AG08396 (cell line): ENCODE measurements at regions not wholly inside any gene's neighbourhood (a gene's known extent, or its start where the extent isn't known, plus 50 kb on each side); places are given as distances from the start of the nearest gene placed in this dataset.
"Not testable (repeated sequence)": the region's sequence is repeated elsewhere in the genome, so short reads cannot be mapped to it uniquely, and the experiment has no call there.

ENCODE experiments used
- DNase-seq: peaks from one replicate; pipeline ENCODE4 v3.0.0; 2012; ENCODE audit warnings: low spot score, mixed read lengths

DNA sequence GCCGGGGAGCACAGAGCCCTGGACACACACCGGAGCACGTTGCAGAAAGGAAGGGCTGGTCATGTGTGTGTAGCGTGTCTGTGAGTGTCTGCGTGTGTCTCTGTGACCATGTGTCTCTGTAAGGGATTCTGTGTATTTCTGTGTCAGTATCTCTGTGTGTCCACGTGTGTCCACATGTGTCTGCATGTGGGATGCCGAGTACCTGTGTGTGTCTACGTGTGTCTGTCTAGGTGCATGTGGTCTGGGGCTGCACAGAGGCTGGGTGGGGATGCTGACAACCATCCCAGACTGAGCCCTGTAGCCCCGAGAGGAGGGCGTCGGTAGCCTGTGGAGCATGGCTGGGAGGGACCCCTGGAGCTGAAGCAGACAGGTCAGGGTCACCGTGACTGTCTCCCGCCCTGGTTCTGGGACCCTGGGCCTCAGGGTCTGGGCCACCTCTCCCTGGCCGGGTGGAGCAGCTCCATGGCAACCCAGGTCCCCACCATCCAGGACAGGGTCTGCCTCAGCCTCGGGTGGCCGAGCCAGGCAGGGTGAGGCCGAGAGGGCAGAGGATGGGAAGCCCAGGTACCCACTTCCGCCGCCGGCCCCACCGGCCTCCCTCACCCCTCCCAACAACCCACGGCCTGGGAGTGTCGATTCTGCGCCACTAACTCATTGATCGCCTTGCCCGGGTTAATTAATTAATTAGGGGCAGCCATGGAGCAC is 122.7 kb downstream of the FAM53A start:
- no peak for DNase-seq

DNA sequence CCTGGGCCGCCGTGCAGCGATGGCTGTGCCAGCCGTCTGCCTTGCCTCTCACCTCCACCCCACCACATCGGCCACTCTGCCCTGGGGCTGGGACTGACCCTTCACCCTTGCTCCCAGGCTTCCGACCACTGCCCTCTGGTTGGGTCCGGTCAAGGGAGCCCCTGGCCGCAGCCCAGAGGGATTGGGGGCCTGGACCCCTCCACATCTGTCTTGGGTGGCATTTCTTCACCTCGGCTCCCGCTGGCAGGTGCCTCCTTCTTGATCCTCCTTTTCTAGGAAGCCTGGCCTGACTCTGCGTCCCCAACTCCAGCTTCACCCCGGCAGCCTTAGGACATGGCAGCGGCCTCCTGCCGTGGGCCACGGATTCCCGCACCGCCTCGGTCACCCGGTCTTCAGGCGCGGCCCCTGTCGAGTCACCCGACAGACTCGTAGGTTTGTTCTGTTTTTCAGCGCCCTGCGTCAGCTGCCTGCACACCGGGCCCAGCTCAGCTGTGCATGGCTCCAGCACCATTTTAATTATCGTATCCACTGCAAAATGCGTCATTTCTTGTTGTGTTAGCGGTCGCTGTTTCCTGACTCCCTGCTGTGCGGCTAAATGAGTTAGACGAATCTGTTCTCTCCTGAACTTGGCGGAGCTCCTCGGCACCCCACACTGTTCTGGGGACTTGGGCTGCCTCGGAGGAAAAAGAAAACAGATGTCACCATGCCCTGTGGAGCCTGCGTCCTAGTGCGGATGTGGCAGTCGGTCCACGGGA is 124.0 kb downstream of the FAM53A start:
- DNase-seq: no peak

DNA sequence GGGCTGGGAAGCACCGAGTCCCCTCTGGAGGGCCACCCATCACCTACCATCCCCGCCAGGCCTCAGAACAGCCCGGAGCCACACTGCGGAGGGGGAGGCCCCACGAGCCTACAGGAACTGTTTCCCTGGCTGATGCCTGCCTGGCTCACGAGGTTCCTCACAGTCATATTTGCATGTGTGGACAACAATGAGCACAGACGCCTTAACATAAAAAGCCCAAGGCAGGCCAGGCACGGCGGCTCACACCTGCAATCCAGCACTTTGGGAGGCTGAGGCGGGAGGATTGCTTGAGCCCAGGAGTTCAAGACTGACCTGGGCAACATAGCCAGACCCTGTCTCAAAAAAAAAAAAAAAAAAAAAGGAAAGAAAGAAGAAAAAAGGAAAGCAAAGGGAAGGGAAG is 125.9 kb downstream of the FAM53A start:
- no peak for DNase-seq

DNA sequence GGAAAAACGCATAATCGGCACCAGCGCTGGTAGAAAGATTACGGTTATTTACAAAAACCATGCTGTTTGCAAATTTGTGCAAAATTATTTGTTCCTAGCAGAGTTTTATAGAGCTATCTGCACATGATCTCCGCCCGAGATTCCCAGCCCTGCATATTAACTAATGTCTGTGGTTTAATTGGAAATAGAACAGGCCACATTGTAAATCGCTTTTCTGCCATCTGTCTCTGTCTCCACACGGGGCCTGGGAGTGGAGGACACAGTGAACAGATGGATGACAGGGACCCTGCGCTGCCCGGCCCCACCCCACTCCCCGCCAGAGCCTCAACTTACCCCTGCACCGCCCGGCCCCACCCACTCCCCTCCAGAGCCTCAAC is 126.9 kb downstream of the FAM53A start:
- DNase-seq: no peak

DNA sequence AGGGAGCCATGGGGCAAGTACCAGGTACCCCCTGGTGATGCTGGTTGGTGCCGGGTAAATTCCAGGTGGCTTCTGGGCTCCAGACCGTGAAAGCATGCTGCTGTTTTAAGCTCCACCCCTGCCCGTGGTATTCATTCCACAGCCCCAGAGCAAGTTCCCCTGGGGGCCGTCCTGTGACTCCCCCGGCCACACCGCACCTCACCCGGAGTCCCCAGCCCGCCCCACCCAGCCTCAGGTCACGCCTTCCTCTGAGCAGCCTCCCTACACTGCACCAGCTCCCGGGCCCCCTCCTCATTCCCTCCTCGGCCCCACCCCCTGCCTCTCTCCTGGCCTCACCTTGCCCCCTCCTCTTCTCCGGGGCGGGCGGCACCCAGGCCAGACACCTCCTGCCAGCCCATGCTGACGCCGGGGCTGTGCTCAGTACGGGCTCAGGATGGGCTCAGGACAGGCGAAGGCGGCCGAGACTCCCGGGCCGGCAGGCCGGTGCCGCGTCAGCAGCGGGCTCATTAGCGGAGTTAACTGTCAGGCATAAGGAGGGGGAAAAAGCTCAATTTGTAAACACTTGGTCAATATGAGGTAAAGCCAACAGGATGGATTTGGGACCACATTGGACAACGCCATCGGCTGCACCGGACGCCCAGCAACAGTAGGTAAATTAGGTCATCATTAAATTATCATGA is 127.4 kb downstream of the FAM53A start:
- DNase-seq: no peak

DNA sequence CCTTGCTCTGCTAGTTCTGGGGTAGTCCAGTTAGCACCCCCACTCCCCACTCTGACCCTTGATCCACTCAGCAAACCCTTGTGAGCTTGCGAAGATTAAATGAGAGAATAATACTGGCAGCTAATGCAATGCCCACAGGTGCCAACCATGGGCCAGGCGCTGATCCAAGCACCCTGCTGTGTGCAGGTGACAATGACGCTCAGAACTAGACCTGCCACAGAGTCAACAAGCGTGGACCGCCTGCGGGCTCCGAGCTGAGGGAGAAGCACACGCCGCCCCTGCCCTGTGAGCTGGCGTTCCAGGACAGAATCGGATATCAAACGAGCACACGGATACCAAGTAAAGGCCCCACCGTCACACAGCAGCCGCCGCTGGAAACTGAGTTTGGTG is 129.2 kb downstream of the FAM53A start:
- no peak for DNase-seq

DNA sequence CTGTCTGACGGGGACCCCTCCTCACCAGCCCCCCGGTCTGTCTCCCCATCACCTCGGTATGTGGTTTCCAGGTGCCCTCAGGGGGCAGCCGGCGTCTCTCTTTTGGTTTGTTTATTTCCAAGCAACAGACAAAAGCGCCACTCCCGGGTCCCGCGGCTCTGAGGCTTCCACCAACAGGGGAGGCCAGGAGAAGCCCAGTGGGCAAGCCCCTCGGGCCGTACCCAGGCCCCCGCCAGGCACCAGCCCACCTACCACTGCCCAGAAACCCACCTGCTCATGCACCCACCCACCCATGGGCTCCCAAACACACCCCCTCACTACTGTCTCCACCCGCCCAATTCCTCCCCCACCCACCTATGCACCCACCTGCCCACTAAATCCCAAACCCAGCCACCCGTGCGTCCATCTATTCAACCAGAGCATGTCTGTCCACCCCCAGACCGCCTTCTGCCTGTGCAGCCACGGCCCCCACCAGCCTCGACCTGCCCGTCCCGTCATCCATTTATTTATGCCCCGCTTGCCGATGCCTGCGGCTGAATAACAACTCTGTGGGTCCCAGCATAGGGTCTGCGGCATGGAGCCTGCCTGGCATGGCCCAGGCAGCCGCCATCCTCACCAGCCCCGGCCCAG is 129.8 kb downstream of the FAM53A start:
- no peak for DNase-seq

DNA sequence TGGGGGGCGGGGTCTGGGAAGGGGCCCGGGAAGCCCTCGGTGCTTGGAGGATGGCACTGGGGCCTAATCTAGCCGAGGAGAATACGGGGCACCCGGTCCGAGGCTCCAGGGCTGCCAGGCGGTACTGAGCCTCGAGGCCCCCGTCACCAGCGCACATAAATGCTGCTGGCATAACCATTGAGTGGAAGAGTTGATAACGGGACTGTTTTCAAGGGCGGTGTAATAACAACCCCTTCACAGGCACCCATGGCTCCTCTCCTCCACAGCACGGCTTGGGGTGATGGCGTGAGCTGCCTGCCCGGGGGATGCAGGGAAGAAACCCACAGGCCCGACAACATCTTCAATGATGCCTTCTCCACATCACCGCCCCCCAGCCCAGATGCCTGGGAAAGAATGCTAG is 130.7 kb downstream of the FAM53A start:
- DNase-seq: no peak

DNA sequence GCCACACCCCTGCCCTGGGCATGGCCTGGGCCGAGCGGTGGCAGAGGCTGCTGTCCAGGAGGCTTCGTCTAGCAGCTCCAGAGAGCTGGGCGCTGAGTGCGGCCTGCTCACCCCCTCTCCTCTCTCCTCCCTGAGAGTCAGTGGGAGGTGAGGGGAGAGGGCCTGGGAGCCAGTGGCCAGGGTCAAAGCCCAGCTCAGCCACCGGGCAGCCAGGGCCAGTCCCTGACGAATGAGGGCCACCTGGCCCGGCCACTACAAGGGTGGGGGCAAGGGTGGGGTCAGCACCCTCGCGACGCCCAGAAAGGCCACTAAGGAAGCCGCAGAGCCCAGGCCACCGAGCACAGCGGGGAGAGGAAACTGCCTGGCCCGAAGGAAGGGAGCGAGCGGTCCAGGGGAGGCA is 131.7 kb downstream of the FAM53A start:
- DNase-seq: no peak

DNA sequence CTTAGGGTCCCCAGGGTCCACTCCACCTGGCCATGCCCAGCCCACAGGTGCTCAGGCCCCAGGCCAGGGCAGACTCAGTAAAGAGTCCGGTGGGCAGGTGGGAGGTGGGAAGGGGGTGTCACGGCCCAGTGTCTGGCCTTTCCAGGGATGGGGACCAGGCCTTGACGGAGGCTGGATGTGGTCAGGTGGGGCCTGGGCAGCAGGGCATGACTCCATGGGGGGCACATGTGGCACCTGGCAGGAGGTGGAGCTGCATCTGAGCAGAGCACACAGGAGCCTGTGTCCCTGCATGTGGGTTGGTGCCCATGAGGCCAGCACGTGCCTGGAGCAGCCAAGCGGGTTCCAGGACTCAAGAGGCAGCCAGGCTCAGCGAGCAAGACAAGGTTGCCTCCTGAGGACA is 132.9 kb downstream of the FAM53A start:
- DNase-seq: no peak

DNA sequence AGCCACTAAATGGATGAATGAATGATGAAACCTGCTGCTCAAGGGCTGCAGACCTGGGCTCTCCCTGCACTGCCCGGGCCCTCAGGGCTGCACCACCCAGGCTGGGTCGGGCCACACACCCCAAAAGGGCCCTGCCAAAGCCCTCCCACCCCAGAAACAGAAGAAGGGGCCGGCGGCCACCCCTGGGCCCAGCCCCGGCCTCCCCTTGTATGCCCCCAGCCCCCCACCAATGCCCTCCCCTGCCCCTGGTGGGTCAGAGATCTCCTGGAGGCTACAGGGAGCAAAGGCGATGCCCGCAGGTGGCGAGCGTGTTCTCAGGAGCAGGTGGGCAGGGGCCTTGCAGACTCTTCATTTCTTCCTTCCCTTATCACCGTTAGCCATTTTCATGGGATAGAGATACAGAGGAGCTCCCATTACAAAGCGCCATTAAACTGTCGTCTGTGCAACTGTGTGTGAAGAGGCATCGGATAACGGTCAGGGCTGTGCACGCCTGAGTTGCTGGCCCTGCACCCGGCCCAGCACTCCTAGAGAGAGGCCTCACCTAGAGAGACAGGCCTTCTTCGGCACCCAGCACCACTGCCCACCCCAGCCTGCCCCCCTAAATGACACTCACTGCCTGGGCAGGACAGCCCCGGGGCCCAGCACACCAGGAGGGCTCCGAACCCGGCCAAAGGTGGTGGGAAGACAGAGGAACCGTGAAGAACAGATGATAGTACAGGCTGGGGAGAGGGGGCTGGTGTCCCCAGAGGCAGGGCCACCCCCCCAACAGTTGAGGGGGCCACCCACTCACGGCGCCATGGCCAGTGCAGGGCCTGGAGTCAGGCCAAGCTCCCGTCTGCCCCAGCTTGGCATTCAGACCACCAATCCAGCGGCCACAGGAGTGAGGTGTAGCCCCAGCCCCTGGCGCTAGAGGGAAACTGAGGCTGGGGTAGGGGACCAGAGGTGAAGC is 133.7 kb downstream of the FAM53A start:
- no peak for DNase-seq

DNA sequence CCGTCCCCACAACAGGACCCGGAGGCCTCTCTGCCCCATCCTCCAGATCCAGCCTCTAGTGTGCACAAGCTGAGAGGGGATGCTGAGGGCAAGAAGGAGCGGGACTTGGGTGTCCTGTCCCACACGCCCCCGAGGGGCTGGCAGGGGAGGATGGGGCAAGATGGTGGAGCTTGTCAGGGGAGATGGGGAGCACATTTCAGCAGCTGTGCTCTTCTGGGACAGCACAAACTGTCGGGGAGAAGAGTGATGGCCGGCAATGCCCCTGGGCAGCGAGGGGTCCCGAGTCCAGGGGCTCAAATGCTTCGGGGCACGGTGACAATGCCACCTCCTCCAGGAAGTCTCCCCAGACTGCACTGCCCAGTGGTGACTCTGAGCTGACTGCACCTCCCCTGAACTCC is 134.5 kb downstream of the FAM53A start:
- no peak for DNase-seq

DNA sequence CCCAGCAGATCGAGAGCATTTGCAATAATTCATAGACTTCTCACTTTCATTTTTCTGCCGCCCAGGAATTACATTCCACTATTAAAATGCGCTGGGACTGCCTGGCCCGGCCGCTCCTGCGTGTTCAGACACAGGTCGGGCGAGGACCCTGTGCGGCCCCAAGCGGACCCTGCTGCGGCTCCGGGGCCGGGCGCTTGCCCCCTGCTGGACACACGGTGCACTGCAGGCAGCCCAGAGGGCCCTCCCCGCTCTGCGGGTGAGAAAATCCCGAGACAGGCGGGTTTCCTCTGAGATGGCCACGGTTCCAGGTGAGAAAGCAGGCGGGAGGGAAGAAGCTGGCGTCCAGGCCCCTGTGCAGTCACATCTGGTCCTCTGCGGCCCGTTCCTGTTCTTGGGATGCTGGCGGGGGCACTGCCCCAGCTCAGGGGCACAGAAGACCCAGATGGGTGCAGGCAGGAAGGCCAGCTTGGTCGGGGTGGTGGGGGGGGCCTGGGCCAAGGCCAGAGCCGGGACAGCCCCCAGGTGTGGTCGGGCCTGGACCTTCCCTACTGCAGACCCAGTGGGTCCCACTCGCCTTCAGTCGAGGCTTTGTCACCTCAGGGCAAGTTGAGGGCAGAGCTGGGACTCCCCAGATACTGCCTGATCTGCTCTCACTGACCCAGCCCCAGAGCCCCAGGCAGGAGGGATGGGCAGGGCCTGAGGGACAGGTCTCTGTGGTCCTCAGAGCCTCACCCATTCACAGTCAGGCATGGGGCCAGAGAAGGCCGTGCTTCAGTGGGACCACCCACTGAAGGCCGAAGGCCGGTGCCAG is 135.1 kb downstream of the FAM53A start:
- DNase-seq: peak; percentile 82

DNA sequence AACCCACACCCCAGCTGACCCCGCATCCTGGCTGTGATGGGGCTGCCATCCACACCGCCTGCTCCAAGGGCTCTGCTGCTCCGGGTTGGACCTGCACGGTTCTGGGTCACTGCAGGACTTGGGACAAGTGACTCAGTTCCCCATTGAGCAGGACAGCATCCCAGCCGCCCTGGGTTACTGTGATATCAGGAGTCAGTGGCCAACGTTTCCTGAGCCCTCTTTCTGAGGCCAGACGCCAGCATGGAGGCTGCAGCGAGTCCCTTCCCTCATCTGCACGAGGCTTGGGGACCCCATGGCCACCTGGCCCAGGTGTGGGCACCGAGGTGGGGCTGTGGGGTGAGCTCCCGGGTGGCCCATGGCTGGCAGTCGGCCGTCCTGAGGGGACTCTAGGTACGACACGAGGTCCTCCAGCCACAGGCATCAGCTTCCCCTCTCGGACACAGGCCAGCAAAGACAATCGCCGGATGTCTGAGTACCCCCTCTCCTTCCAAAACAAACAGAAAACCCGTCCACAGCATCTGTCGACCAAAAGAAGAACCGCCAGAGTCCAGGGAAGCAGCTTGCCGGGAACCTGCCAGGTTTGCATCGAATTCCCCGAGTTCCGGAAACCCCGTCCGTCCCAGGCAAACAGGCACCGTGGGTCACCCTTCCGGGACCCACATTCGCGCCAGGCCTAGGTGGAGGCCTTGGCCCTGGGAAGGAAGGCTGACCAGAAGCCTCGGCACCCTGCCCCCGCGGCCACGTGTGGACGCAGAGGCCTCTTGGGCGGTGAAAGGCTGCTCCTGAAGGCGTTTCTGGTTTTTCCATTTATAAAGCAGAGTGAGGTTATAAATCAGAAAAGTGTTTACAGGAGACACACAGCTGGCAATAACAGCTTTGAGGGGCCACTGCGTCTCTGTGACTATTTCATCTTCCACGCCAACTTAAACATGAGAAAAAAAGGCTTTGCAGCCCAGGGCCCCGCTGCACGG is 136.0 kb downstream of the FAM53A start:
- DNase-seq: no peak

DNA sequence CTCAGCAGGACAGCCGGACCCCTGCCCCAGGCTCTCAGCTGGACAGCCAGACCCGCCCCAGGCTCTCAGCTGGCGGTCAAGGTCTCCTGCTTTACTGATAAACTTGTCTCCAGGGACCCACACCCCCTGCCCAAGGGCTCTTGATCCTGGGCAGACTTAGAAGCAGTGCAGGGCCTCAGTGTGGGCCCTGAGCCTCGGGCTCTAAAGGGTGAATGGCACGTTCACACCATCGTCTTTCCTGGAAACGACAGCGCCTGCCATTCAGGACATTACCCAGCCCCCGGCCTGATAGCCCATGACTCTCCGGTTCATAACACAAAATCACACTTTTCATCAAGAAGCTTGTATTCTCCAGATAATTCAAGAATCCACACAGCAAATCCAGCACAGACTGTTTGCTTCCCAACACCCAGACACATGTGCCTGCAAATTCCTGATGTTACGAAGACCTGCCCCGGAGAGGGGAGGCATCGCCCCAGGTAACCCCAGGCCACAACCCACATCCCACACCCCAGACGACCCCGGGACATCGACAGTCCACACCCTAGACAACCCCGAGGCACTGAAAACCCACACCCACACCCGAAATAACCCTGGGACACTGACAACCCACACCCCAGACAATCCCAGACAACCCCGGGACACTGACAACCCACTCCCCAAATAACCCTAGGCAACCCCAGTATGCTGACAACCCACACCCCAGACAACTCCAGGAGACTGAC is 136.8 kb downstream of the FAM53A start:
- no peak for DNase-seq

DNA sequence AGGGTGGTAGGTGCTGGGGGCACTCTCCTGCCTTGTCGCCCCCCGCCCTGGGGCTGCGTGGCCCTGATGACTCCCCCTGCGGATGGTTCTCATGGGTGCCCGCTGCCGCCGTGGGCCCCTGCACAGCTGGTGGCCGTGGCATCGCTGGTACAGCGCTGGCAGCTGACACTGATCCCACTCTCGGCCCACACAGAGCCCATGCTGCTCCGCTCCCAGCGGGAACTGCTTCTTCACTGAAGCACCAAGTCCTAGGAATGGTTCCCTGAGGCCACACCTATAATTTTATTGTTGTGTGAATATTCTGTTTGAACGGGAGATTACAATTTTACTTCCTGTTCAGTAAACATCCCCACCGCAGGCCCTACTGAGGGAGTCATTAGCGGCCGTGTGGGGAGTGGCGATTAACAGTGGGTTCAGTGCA is 138.6 kb upstream of the NKX1-1 start:
- DNase-seq: no peak

DNA sequence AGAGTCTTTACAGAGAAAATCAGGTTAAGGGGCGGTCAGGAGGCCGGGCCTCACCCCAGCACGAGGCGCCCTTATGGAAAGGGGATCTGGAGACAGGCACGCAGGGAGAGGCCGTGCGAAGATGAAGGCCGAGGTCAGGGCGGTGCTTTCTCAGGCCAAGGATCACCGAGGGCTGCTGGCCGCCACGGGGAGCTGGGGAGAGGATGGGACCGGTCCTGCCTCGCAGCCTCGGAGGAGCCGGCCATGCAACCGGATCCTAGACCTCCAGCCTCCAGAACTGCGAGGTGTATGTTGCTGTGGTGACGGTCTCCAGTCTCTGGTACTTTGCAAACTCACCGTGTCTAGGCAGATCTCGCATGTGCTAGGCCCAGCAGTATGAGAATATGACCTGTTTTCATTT is 138.2 kb upstream of the NKX1-1 start:
- DNase-seq: not testable (repeated sequence)

DNA sequence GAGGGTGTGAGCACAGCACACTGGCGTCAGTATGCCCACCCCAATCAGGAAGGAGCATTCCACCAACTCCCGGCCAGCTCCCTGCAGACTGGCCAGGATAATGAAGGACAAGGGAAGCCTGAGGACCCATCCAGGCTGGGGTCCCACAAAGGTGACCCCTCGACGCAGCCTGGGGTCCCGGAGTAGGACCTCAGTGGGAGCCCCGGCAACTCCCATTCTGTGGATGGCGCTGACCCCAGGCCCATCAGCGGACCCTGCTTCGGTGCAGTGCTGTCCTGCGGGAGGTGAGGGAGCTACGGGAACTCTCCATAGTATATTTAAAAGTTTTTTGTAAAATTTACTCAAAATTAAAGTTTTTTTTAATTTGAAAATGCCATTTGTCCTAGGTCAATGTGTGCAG is 137.7 kb upstream of the NKX1-1 start:
- no peak for DNase-seq

DNA sequence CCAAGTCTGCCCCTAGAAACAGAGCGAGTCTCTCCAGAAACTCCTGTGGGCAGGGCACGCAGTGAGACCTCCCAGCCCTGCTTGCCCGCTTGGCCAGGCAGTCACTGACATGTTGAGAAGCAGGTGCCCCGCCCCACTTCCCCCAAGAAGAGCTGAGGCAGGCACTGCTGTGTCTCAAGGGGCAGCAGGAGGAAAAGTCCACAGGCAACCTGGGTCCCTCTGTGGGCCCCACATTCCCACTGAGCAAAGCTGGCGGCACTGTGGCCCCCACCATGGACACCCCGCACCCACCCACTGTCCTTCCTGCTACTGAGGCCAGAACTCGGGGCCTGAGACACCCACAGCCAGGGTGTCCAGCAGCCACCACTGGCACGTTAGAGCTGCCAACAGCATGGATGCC is 137.3 kb upstream of the NKX1-1 start:
- no peak for DNase-seq
